Activated CD4-positive, alpha-beta T cell treated with anti-CD3 and anti-CD28 coated beads for 4 hours (primary cell): ENCODE measurements at regions not wholly inside any gene's neighbourhood (a gene's known extent, or its start where the extent isn't known, plus 50 kb on each side); places are given as distances from the start of the nearest gene placed in this dataset.

Experiments
- DNase-seq, 2 donors: peaks; one replicate each; pipeline ENCODE4 v3.0.0-alpha.2; 2020

DNA sequence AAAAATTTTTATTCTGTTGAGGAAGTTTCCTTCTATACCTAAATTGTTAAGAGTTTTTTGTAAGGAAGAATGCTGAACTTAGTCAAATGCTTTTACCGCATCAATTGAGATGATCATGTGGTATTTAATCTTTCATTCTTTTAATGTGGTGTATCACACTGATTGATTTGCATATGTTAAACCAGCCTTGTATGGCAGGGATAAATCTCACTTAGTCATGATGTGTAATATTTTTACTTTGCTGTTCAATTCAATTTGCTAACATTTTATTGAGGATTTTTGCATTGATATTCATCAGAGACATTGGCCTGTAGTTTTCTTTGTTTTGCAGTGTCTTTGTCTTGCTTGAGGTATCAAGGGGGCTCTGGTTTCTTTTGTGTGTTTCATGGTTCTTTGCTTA lies 125.3 kb upstream of the MEF2C start:
- DNase-seq = no peak

DNA sequence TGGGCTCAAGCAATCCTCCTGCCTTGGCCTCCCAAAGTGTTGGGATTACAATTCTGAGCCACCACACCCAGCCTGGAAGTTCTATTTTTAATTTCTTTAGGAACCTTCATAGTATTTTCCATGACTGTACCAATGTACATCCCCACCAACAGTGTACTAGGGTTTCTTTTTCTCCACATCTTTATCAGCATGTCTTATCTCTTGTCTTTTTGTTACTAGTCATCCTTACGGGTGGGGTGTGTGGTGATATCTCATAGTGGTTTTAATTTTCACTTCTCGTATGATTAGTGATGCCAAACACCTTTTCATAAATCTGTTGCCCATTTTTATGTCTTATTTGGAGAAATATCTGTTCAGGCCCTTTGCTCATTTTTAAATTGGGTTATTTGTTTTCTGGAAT lies 123.0 kb upstream of the MEF2C start:
- no peak for DNase-seq

DNA sequence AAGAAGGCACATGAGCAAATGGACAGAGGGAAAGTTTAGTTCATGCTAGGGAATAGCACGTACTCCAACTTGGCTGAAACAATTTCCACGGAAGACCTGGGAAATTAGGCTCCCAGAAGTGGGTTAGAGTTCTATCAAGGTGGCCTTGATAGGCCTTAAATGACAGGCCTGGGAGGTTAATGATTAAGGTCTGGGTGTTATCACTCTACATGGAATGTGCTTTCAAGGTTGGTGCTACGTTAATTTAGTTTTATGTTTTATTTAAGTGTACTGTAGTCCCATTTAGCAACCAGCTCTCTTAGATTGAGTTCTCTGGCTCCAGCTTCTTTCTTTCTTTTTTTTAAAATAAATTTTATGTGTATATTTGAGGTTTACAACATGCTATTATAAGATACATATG lies 121.4 kb upstream of the MEF2C start:
- no peak for DNase-seq

DNA sequence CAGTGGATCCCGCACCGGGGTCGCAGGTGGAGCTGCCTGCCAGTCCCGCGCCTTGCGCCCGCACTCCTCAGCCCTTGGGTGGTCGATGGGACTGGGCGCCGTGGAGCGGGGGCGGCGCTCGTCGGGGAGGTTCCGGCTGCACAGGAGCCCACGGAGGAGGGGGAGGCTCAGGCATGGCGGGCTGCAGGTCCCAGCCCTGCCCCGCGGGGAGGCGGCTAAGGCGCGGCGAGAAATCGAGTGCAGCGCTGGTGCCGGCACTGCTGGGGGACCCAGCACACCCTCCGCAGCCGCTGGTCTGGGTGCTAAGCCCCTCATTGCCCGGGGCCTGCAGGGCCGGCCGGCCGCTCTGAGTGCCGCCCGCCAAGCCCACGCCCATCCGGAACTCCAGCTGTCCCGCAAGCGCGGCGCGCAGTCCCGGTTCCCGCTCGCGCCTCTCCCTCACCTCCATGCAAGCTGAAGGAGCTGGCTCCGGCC lies 120.6 kb upstream of the MEF2C start:
- DNase-seq = no peak

DNA sequence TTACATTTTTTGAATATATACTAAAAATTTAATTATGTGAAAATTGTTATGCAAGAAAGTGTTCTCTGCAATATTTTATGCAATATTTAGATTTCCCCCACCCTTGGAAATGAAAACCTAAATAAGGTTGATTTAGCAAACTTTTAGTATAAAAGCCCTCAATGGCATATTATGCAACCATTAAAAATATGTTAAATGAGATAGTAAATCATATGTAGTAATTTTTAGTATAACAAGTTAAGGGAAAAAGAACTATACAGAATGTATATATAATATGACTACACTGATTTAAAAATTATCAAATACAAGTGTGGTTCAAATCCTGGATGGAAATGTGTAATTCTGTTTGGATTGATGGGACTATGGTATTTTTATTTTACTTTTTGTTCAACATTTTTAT lies 116.9 kb upstream of the MEF2C start:
- no peak for DNase-seq

DNA sequence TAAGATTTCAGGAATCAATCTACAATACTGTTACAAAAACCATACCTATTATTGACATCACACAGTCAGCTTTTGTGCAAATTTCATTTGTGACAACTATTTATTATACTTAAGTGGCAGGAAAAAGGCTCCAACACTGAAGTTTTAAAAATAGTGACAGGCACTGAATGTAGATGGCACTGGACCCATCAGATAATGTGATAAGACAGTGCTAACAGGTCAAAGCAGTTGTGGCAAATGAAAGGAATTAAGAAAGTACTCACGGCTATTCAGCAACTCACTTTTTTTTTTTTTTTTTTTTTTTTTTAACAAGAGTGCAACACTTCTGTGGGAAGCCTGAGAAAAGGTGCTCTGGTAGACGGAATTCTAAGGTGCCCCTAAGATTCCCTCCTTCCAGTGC lies 115.0 kb upstream of the MEF2C start:
- DNase-seq = no peak

DNA sequence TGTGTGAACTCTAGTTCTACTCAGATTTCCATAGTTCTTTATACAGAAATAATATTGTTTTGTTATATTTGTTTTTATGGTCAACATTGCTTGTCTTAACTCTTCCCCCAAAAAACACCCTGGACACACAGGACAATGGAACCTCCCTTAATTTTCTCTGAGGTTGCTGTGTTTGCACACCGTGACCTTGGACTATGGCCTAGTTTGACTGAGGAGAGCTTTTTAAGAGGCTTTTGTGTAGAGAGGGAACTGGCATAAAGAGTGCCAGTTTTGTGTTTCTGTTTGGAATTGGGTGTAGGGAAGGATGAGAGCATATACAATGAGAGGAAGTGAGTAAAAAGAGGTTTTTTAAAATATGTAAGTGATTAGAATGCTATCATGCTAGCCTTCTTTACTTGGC lies 101.1 kb upstream of the MEF2C start:
- no peak for DNase-seq

DNA sequence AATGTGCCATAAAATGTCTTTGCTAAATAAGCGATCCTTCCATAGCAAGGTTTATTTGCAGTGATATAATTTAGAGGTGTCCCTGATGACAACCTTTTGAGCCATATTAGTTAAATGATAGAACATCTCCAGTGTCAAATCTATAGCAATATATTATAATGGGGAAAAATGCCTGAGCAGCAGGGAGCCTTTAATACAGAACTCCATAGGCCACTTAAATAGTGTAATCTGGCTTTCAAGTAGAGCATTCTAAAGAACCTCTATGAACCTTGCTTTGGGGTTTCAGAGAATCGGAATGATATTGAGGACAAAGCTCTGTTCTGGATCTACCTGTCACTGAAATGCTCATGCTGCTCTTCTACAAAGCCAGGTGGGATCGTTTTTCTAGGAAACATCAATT lies 96.7 kb upstream of the MEF2C start:
- DNase-seq = no peak

DNA sequence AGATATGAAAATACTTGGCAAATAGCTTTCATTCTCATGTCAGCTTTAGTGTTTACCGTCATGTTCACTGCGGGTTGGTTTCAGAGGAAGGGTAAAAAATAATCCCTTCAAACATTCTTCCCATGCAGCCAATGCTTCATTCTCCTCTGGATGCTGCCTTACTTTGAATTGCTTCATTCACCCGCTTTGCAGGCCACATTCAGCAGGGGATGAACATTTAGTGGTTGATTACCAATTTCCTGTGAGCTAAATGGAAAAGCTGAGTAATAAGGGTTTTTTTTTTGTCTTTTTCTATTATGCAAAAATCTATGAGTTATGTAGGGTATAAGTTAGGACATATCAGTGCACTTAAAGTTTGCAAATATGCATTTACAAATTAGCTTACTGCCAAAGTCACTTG lies 96.3 kb upstream of the MEF2C start:
- DNase-seq = no peak

DNA sequence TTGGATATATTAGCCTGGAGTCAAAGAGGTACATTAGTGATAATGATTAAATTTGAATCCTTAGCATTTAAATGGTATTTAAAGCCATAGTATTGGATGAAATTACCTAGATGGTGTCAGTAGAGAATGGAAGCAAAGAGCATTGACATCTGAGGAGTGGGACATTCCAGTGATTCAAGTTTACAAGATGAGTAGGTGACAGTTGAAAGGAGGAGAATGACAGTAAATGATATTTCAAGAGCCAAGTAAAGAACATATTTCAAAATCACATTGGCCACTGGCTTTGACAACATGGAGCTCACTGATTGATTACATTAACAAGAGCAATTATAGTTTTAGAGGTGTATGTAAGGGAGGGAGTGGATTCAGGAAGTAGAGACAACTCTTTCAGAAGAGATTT lies 93.9 kb upstream of the MEF2C start:
- DNase-seq = no peak

DNA sequence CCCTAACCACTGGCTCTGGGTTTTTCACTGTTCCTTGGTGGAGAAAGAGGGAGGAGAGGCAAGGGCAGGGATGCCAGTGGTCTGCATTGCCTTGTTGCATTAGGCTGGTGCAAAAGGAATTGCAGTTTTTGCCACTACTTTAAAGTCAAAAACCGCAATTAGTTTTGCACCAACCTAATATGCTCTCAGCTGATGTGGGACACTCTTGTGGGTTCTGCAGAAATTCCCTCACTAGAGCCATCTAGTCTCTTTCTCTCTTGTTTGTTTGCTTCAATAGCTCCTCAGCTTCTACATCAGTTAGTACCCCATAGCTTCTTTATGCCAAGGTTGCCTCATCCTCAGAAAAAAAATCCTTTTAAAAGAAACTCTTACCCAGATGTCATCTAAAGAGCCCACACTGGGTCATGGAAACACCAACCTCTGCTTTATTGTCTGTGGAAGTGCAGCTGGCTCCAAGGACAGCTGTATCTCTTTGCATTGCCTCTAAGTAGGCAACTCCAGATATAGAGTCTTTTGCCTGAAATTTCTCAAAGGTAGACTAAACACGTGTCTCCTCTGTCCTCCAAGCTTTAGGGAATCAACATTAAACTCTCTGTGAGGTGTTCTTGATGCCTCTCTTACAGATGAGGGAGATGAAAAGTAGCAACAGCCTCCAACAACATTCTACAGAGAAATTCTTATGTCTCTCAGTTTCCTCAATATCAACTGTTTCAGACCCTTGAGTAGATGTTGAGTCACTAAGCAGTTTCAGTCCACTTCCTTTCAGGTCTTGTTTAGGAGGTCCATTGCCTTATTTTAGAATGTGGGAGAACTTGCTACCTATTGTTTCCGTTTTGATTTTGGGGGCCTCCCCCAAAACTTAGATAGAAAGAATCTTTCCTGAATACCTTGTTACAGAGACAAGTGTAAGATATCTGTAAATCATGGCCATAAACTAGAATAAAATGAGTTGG lies 84.9 kb upstream of the MEF2C start:
- no peak for DNase-seq

DNA sequence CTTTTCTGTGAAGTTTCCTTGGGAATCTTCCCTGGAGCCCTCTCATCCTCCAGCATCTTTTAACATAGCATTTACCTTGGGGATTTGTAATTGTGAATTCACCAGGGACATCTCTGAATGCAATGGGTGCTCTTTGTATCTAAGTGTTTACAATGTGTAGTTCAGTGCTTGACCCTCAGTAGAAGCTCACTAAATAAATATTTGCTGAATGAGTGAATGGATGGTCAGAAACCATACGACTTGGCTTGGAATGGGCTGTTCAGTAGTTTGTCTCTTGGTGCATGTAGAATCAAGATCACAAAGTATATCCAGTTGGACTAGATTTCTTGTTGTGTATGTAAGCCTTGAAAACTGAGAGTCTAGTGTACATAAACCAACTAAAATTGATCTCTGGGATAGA lies 81.8 kb upstream of the MEF2C start:
- DNase-seq = no peak

DNA sequence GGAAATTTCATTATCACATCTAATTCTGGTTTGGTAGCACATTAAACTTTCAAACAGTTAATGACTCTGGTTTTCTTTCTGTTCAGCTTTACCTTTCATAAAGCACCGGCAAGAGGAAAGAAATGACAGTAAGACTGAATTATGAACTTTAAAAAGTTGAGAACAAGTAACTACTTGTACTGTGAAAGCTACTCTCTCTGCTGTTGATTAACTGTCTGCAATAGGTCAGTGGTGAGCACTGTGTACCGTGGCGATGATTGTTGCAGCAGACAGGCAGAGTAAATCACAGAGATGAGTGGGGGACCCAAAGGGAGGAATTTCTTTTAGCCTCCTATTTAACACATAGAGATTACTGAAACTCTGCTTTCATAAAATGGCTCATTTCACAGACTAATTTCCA lies 74.0 kb upstream of the MEF2C start:
- no peak for DNase-seq

DNA sequence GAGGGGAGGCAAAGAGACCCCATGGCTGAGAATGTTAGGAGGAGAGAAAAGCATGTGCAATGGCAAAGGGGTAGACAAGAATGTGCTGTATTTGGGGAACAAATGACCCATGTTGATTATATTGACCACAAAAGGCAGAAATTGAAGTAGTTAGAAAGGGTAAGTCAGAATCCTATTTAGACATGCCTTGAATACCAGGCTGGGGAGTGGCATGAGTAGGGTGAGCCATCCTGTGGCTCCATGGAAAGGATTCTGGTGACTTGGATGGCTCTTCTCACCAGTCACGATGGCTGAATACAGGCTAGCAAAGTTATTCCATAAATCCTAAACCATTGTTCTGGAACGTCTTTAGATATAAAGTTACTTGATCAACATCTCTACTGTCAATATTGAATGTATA lies 73.4 kb upstream of the MEF2C start:
- no peak for DNase-seq

DNA sequence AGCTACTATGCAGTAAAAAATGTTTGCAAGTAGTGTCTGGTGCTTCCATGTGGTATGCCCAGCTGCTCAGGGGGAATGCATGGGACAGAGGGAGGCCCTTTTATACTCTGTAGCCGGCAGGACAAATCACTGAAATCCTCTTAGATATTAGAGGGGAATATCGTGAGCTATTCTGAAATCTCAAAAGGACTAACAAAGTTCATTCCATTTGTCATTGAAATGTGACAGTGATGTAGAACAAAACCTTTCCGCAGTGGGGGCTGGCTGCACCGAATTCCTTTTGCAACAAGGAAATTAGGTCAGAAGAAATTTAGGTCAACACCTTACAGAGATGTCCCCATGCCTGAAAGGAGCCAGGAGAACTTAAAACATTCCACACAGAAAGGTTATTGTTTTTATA lies 72.4 kb upstream of the MEF2C start:
- no peak for DNase-seq

DNA sequence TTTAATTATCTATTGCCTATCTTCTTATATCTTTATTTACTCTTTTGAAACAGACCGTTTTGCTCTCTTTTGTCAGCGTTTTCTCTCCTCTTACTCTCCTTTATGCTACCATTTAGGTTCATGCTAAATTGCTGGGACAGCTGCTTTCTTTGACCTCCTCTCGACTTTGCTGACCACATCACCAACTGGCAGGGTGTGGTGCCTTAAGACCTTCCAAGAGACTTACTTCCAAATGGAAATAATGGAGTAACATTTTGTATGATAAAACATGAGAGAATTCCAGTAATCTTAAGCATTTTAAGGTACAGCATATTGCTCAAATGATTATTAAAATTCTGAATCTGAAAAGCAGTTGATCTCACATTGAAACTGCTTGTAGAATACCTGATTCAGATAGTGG lies 71.5 kb upstream of the MEF2C start:
- no peak for DNase-seq

DNA sequence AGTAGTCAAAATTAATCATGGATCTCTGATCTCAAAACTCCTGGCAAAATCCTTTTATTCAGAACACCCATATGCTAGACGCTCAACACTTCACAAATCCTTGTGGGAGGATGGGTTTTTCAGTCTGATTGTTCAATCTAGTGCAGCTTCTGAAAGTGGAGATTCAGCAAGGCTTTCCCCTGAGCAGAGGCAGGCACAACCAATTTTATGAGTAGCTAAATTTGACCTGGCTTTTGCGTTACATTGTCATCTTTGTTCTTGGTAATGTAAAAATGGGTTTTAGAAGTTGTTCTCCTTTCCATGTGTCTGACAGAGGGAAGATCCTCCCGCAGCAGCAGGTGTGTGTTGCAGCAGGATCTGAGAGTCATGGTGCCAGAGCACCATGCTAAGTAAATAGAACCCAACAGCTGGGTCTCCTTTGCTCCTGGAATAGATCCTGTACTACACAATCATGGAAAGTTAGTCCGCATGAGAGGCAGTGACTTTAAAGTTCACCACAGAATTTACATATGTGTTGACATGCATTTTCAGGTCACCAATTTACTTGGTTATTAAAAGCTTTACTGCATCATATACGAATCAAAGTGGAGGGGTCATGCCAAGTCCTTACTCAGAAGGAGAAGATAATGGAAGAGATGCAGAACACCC lies 70.1 kb upstream of the MEF2C start:
- no peak for DNase-seq

DNA sequence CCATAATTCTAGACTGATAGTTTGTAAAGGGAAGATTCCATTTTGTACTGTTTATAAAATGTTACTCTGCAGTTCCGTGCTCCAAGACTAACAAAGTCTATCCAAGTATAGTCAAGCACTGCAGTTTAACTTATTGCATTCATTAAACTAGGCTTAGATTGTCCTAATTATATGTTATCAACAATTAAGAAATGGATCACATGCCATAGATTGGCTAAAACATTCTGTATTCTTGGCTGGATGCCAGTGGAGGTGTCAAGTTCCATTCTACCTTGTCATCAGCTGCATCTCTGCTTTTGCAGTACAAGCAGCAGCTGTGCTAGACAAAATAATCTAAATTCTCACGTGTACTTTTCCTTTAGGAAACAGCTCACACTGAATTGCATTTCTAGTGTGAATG lies 69.4 kb upstream of the MEF2C start:
- no peak for DNase-seq

DNA sequence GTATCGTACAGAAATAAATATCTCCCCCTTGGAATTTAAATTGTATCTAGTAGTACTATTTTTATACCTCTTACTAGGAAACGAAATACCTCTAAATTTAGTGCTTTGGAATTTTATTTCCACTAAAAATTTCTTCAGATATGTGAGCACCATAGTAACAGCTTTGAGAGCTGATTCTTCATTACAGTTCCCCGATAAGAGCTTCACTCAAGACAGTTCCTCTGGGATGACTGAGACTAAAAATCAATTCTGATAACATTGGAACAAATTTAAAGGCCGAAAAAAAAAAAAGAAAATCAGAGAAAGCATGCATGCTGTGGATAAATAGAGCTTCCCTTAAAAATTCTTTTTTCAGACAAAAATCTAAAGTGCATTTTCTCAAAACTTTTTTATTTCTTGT lies 68.5 kb upstream of the MEF2C start:
- DNase-seq = no peak

DNA sequence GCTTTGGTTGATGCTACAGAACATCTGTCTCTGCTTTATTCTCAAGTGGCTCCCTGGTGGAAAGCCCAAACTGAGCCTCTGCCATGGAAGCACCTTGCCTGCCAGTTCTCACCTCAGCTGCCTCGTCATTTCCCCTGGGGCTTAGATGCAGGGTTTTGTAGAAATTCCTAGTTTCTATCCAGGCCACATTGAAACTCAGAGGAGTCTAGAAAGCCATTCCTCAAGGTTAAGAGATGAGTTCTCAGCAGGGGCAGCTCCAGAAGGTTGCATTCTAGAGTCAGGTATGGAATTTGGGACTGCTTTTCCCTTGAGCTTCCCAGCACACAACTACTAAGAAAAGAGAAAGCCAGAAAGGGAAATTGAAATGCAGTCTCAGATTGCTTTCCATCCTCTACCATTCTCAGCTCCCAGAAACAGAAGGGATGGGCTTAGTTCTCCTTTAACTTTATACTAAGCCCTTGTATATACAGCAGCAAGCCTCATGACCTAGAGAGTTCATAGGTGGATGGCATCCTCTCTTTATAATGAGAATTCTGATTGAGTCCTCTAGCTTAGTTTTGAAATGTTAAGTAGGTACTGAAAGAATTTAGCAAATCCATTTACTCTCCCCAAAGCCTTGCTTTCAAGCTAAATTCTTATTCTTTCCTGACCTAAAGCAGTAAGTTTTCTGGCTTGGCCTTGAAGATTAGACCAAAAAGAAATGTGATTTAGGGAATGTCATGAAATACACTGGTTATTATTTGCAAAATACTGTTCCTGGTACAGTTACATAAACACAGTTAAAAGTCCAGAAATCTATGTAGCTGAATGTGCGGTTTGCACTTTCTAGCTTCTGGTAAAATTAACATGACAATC lies 66.0 kb upstream of the MEF2C start:
- DNase-seq = no peak

DNA sequence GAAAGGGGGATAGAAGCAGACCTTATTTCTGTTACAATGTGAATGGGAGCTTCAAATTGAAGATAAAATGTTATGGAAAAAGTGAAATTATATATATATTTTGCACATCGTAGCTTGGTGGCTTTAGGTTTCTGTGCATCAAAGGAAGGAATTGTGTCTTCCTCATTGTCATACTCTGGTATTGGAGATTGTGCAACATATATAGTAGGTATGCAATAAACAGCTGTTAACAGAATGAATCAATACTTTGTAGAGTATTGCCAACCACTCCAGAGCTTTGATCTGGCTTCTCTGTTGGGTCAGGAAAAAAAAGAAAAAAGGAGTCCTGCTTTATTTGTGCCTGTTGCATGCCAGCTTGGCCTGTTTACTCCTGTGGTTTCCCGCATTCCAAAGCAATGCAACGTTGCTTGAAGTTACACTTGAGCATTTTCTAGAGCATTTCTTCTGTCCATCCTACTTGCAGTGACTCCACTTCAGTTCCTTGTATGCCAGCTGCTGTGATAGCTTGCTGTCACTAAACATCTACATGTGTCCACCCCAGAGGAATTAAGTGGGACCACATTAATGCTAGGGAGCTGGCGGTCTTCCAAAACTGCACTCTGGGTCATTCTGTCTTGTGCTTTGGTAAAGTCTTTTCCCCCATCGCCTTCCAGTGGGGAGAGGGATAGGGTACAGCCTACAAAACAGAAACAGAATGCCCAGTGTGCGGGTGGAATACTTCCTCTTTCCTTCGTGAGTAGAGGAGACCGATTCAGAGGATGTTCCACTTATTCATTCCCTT lies 62.0 kb upstream of the MEF2C start:
- DNase-seq = no peak

DNA sequence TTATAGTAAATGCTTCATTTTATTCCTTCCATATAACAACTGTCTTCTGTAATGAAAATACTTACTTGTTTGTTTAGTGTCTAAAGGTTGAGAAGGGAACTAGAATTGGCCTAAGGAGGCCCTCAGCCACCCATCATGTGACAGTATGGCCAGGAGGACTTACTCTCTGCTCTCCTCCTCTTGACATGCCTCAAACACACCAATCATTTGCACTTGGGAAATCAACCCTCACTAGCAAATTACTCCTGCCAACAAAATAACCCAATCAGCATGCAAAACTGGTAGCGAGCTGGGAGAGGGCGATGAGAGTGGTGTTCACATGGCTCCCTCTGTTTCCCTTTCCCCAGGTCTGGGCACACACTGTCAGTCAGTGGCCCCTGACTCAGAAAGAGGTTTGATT lies 58.6 kb upstream of the MEF2C start:
- DNase-seq = no peak

DNA sequence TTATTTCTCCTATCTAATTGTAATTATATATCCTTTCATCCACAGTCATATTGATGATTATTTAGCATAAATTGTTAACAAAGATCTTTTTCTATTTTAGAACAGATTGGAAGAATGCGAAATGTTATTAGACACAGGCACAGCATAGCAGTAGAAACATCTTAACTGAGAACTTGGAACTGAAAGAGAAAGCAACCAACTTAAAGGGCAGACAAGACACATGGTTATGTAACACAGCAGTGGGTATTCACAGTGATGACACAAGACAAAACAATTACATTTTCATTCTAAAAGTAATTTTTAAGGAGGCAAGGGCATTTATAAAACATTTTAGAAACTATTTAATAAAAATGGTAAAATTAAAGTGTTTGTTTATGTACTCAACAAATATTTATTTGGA lies 57.7 kb upstream of the MEF2C start:
- no peak for DNase-seq
